H9 (cell line): ENCODE measurements at regions not wholly inside any gene's neighbourhood (a gene's known extent, or its start where the extent isn't known, plus 50 kb on each side); places are given as distances from the start of the nearest gene placed in this dataset.

ENCODE experiments used
- DNase-seq: peaks from one replicate; pipeline ENCODE4 v3.0.0-alpha.2; 2017
- H2AFZ ChIP-seq: one replicate; pipeline ENCODE4 v1.6.1; 2013; ENCODE audit warnings: mild to moderate bottlenecking, low read length, control low read depth, moderate library complexity
- H2AK5ac ChIP-seq: 2 replicates; pipeline ENCODE4 v1.6.1; 2013; ENCODE audit warnings: low read length, control low read depth, mixed read lengths; ENCODE audit not compliant: insufficient read length
- H2BK120ac ChIP-seq: one replicate; pipeline ENCODE4 v1.6.1; 2013; ENCODE audit warnings: low read depth, mild to moderate bottlenecking, low read length, control low read depth, inconsistent platforms; ENCODE audit not compliant: poor library complexity, severe bottlenecking
- H2BK12ac ChIP-seq: 2 replicates; pipeline ENCODE4 v1.6.1; 2013; ENCODE audit warnings: low read length, control low read depth, mixed read lengths, low read depth; ENCODE audit not compliant: insufficient read length
- H2BK15ac ChIP-seq: 2 replicates; pipeline ENCODE4 v1.6.1; 2013; ENCODE audit warnings: low read depth, low read length, control low read depth
- H2BK20ac ChIP-seq: one replicate; pipeline ENCODE4 v1.6.1; 2013; ENCODE audit warnings: low read depth, mild to moderate bottlenecking, low read length, control low read depth, inconsistent platforms; ENCODE audit not compliant: poor library complexity, severe bottlenecking
- H2BK5ac ChIP-seq: 2 replicates; pipeline ENCODE4 v1.6.1; 2013; ENCODE audit warnings: low read length, control low read depth, mixed read lengths; ENCODE audit not compliant: insufficient read length
- H3K14ac ChIP-seq: 2 replicates; pipeline ENCODE4 v1.6.1; 2013; ENCODE audit warnings: low read length, control low read depth; ENCODE audit not compliant: insufficient read depth
- H3K18ac ChIP-seq: 2 replicates; pipeline ENCODE4 v1.6.1; 2013; ENCODE audit warnings: low read depth, mild to moderate bottlenecking, mixed read lengths, low read length, control low read depth; ENCODE audit not compliant: insufficient read length
- H3K23ac ChIP-seq: 2 replicates; pipeline ENCODE4 v1.6.1; 2013; ENCODE audit warnings: low read length, control low read depth, mixed read lengths, low read depth; ENCODE audit not compliant: insufficient read length
- H3K23me2 ChIP-seq: 2 replicates; pipeline ENCODE4 v1.6.1; 2013; ENCODE audit warnings: low read depth, mild to moderate bottlenecking, mixed read lengths, low read length, control low read depth; ENCODE audit not compliant: insufficient read length, poor library complexity, severe bottlenecking
- H3K27ac ChIP-seq: 2 replicates; pipeline ENCODE4 v1.5.1; 2013; ENCODE audit warnings: low read length, control low read depth, mixed read lengths, low read depth; ENCODE audit not compliant: insufficient read length
- H3K27me3 ChIP-seq: 2 replicates; pipeline ENCODE4 v1.6.1; 2013; ENCODE audit warnings: low read length, control low read depth, inconsistent platforms; ENCODE audit not compliant: insufficient read depth
- H3K4ac ChIP-seq: 2 replicates; pipeline ENCODE4 v1.6.1; 2013; ENCODE audit warnings: low read depth, mild to moderate bottlenecking, control low read depth, inconsistent platforms, low read length, moderate library complexity
- H3K4me1 ChIP-seq: 2 replicates; pipeline ENCODE4 v1.6.1; 2013; ENCODE audit warnings: low read length, control low read depth, inconsistent platforms; ENCODE audit not compliant: insufficient read depth
- H3K4me2 ChIP-seq: 2 replicates; pipeline ENCODE4 v1.6.1; 2013; ENCODE audit warnings: low read length, control low read depth, mixed read lengths; ENCODE audit not compliant: insufficient read length, insufficient read depth
- H3K56ac ChIP-seq: 2 replicates; pipeline ENCODE4 v1.6.1; 2013; ENCODE audit warnings: low read depth, mild to moderate bottlenecking, mixed read lengths, low read length, control low read depth; ENCODE audit not compliant: insufficient read length
- H3K79me1 ChIP-seq: 2 replicates; pipeline ENCODE4 v1.6.1; 2013; ENCODE audit warnings: low read depth, mild to moderate bottlenecking, moderate library complexity, low read length, control low read depth, inconsistent platforms; ENCODE audit not compliant: insufficient read depth, poor library complexity, severe bottlenecking
- H3K79me2 ChIP-seq: 2 replicates; pipeline ENCODE4 v1.6.1; 2013; ENCODE audit warnings: low read length, control low read depth, inconsistent platforms; ENCODE audit not compliant: insufficient read depth
- H3K9ac ChIP-seq: 2 replicates; pipeline ENCODE4 v1.6.1; 2013; ENCODE audit warnings: low read length, control low read depth, mixed read lengths; ENCODE audit not compliant: insufficient read length; ENCODE audit errors: extremely low read depth
- H3K9me3 ChIP-seq: one replicate; pipeline ENCODE4 v1.6.1; 2013; ENCODE audit warnings: low read depth, low read length, inconsistent platforms; ENCODE audit not compliant: control insufficient read depth
- H3T11ph ChIP-seq: one replicate; pipeline ENCODE4 v1.6.1; 2013; ENCODE audit warnings: mild to moderate bottlenecking, low read length, control low read depth, inconsistent platforms
- H4K20me1 ChIP-seq: one replicate; pipeline ENCODE4 v1.6.1; 2013; ENCODE audit not compliant: control insufficient read depth, insufficient read length, insufficient read depth
- H4K5ac ChIP-seq: 2 replicates; pipeline ENCODE4 v1.6.1; 2013; ENCODE audit warnings: low read depth, mild to moderate bottlenecking, mixed read lengths, low read length, control low read depth; ENCODE audit not compliant: insufficient read length
- H4K8ac ChIP-seq: replicated peaks from 2 replicates; pipeline ENCODE4 v1.6.1; 2013; ENCODE audit warnings: low read length, control low read depth, mixed read lengths, low read depth; ENCODE audit not compliant: insufficient read length
- H4K91ac ChIP-seq: 2 replicates; pipeline ENCODE4 v1.6.1; 2013; ENCODE audit warnings: low read depth, mild to moderate bottlenecking, moderate library complexity, mixed read lengths, low read length, control low read depth; ENCODE audit not compliant: insufficient read length
- H3K27ac Mint-ChIP-seq, 3 experiments: 2 replicates in 2 of 3; 3 replicates in 1 of 3; pipeline ENCODE4 v1.8.0; 2020 to 2021; ENCODE audit warnings: mixed read lengths in 3 of 3, mild to moderate bottlenecking in 1 of 3, moderate library complexity in 1 of 3
- H3K27me3 Mint-ChIP-seq: 2 replicates; pipeline ENCODE4 v1.8.0; 2021; ENCODE audit warnings: low read depth, mild to moderate bottlenecking, moderate library complexity, mixed read lengths
- H3K36me3 Mint-ChIP-seq, 3 experiments: 2 replicates in 2 of 3; 3 replicates in 1 of 3; pipeline ENCODE4 v1.8.0; 2020 to 2021; ENCODE audit warnings: low read depth in 3 of 3, mixed read lengths in 3 of 3; ENCODE audit not compliant: insufficient read depth in 1 of 3
- H3K4me1 Mint-ChIP-seq, 2 experiments: 2 replicates each; pipeline ENCODE4 v1.8.0; 2020; ENCODE audit warnings: mixed read lengths in 2 of 2
- H3K4me3 Mint-ChIP-seq, 2 experiments: 2 replicates in 1 of 2; 3 replicates in 1 of 2; pipeline ENCODE4 v1.8.0; 2020 to 2021; ENCODE audit warnings: mild to moderate bottlenecking in 2 of 2, mixed read lengths in 2 of 2, moderate library complexity in 1 of 2
- H3K9me3 Mint-ChIP-seq, 2 experiments: 2 replicates in 1 of 2; 3 replicates in 1 of 2; pipeline ENCODE4 v1.8.0; 2020; ENCODE audit warnings: mild to moderate bottlenecking in 2 of 2, mixed read lengths in 2 of 2, moderate library complexity in 1 of 2
- CTCF ChIP-seq: fragments of 200-600 bp; sonication (generic); conservative IDR thresholded peaks from 3 replicates; pipeline ENCODE4 v1.8.0; 2021; ENCODE audit warnings: antibody characterized with exemption, mild to moderate bottlenecking
- WGBS: extraction: QIAGEN DNeasy Blood & Tissue Kit; methylation state at CpG from one replicate; pipeline ENCODE4 v1.1.7; 2013; ENCODE audit warnings: missing lambda C conversion rate, low lambda C conversion rate, mixed read lengths; ENCODE audit not compliant: insufficient read length; ENCODE audit errors: extremely low coverage; 5-methylcytosine and 5-hydroxymethylcytosine counted together

- Histone ChIP-seq H3K4ac (no peak overlapping the region), H4K8ac (no peak overlapping the region), H2BK5ac (no peak overlapping the region), H3T11ph (no peak overlapping the region), H4K20me1 (no peaks in the 10 kb centered on the region), H3K18ac (no peak overlapping the region), H3K9me3 (no peaks in the 10 kb centered on the region), H2BK12ac (no peak overlapping the region), H3K23me2 (no peaks in the 10 kb centered on the region), H2AFZ (no peak overlapping the region), H3K23ac (no peak overlapping the region), H3K27me3 (no peaks in the 10 kb centered on the region), H3K4me2 (no peak overlapping the region), H3K9ac (no peak overlapping the region), H3K79me1 (no peaks in the 10 kb centered on the region), H2BK120ac (no peak overlapping the region), H4K5ac (no peak overlapping the region), H3K79me2 (no peaks in the 10 kb centered on the region), H3K4me1 (no peaks in the 10 kb centered on the region; the same call in 1 of the 2 replicates), H3K27ac (no peak overlapping the region), H2BK15ac (no peak overlapping the region), H2AK5ac (no peak overlapping the region), H3K56ac (no peak overlapping the region), H4K91ac (no peak overlapping the region), H2BK20ac (no peak overlapping the region), H3K14ac (no peak overlapping the region)
- Mint-ChIP-seq H3K27me3 (peaks cover 2% of the 10 kb centered on the region), H3K9me3 (peaks cover 21 to 24% of the 10 kb centered on the region in 2 experiments), H3K36me3 (peaks cover 6 to 31% (median 14%) of the 10 kb centered on the region in 3 experiments; a peak in 5 of 7 replicates), H3K27ac (no peak overlapping the region), H3K4me3 (no peak overlapping the region), H3K4me1 (peaks cover 25 to 26% of the 10 kb centered on the region in 2 experiments)
- TF ChIP-seq CTCF, result no peak
- no CpG with 5 or more reads among the region's 1 CpG for WGBS
- no peak for DNase-seq
Measured at GRCh38 chr10:93150289-93150688, 76.6 kb downstream of the CYP26A1 start.
